Hematopoietic multipotent progenitor cell treated with erythropoietin and hydrocortisone succinate and interleukin-3 and kit ligand, for 4 days (in vitro differentiated cells): ENCODE measurements at regions not wholly inside any gene's neighbourhood (a gene's known extent, or its start where the extent isn't known, plus 50 kb on each side); places are given as distances from the start of the nearest gene placed in this dataset.
"Not testable (repeated sequence)": the region's sequence is repeated elsewhere in the genome, so short reads cannot be mapped to it uniquely, and the experiment has no call there.

Experiments
- DNase-seq: peaks from one replicate; pipeline ENCODE4 v3.0.0-alpha.2; 2015

- DNase-seq, result no peak
These were observed 123.1 kb upstream of the GPR12 start for GRCh38 chr13:26883613-26884257.

GRCh38 chr13:26882731-26883130 is 122.1 kb upstream of the GPR12 start:
- DNase-seq, result no peak

GRCh38 chr13:26881154-26881553 is 120.6 kb upstream of the GPR12 start:
- no peak for DNase-seq

- no peak for DNase-seq
These were observed 120.1 kb upstream of the GPR12 start for GRCh38 chr13:26880735-26881134.

GRCh38 chr13:26878438-26878837 is 117.9 kb upstream of the GPR12 start:
- DNase-seq, result no peak

GRCh38 chr13:26873386-26873698 is 112.8 kb upstream of the GPR12 start:
- DNase-seq, result no peak

GRCh38 chr13:26872525-26873385 is 112.2 kb upstream of the GPR12 start:
- DNase-seq, result peak; percentile 82

GRCh38 chr13:26867451-26868091 is 107.0 kb upstream of the GPR12 start:
- peak; percentile 51 for DNase-seq

- DNase-seq, result no peak
These were observed 104.0 kb upstream of the GPR12 start for GRCh38 chr13:26864576-26864975.

GRCh38 chr13:26861941-26862340 is 101.4 kb upstream of the GPR12 start:
- no peak for DNase-seq

GRCh38 chr13:26855921-26856320 is 95.3 kb upstream of the GPR12 start:
- no peak for DNase-seq

GRCh38 chr13:26855071-26855470 is 94.5 kb upstream of the GPR12 start:
- no peak for DNase-seq

- no peak for DNase-seq
These were observed 92.7 kb upstream of the GPR12 start for GRCh38 chr13:26853323-26853722.

- no peak for DNase-seq
These were observed 86.7 kb upstream of the GPR12 start for GRCh38 chr13:26847281-26847680.

GRCh38 chr13:26845063-26845462 is 84.5 kb upstream of the GPR12 start:
- DNase-seq, result not testable (repeated sequence)

GRCh38 chr13:26839682-26840081 is 79.1 kb upstream of the GPR12 start:
- no peak for DNase-seq

GRCh38 chr13:26838821-26839220 is 78.2 kb upstream of the GPR12 start:
- DNase-seq, result no peak

GRCh38 chr13:26837997-26838396 is 77.4 kb upstream of the GPR12 start:
- DNase-seq, result no peak

- DNase-seq, result no peak
These were observed 76.5 kb upstream of the GPR12 start for GRCh38 chr13:26837102-26837501.

- no peak for DNase-seq
These were observed 76.0 kb upstream of the GPR12 start for GRCh38 chr13:26836626-26837025.

GRCh38 chr13:26834646-26835045 is 74.1 kb upstream of the GPR12 start:
- DNase-seq, result no peak

GRCh38 chr13:26831336-26831908 is 70.8 kb upstream of the GPR12 start:
- peak; percentile 3 for DNase-seq

- DNase-seq, result no peak
These were observed 69.1 kb upstream of the GPR12 start for GRCh38 chr13:26829716-26830115.

- no peak for DNase-seq
These were observed 64.0 kb upstream of the GPR12 start for GRCh38 chr13:26824581-26824980.
